ENCODE measurements at regions not wholly inside any gene's neighbourhood (a gene's known extent, or its start where the extent isn't known, plus 50 kb on each side); places are given as distances from the start of the nearest gene placed in this dataset.
"Not testable (repeated sequence)": the region's sequence is repeated elsewhere in the genome, so short reads cannot be mapped to it uniquely, and the experiment has no call there.

GRCh38 chrY:7701676-7702075 lies 790.1 kb upstream of the AMELY start:
- H3K27ac ChIP-seq = no peak overlapping the region
- DNase-seq (ENCODE audit: low read depth, low spot score) = no peak

GRCh38 chrY:7697506-7697905 lies 786.0 kb upstream of the AMELY start:
- DNase-seq (ENCODE audit: low read depth, low spot score) = no peak
- no peak overlapping the region for H3K27ac ChIP-seq

- H3K27ac ChIP-seq = no peak overlapping the region
- no peak for DNase-seq (ENCODE audit: low read depth, low spot score)
Measured at GRCh38 chrY:7692701-7693100, 781.1 kb upstream of the AMELY start.

GRCh38 chrY:7687086-7687485 lies 775.5 kb upstream of the AMELY start:
- no peak overlapping the region for H3K27ac ChIP-seq

GRCh38 chrY:7684546-7684945 lies 773.0 kb upstream of the AMELY start:
- no peak overlapping the region for H3K27ac ChIP-seq
- no peak for DNase-seq (ENCODE audit: low read depth, low spot score)

More at GRCh38 chrY:7687086-7687485, 775.5 kb upstream of the AMELY start:
- DNase-seq (ENCODE audit: low read depth, low spot score) = no peak

- DNase-seq (ENCODE audit: low read depth, low spot score) = no peak
- H3K27ac ChIP-seq = no peak overlapping the region
Measured at GRCh38 chrY:7682386-7682785, 770.8 kb upstream of the AMELY start.

GRCh38 chrY:7681426-7681825 lies 769.9 kb upstream of the AMELY start:
- H3K27ac ChIP-seq = no peak overlapping the region
- no peak for DNase-seq (ENCODE audit: low read depth, low spot score)

- DNase-seq (ENCODE audit: low read depth, low spot score) = no peak
- peak overlapping the region; percentile 73 for H3K27ac ChIP-seq
Measured at GRCh38 chrY:7674465-7674864, 762.9 kb upstream of the AMELY start.

- no peak for DNase-seq (ENCODE audit: low read depth, low spot score)
Measured at GRCh38 chrY:7672796-7673195, 761.2 kb upstream of the AMELY start.

GRCh38 chrY:7663261-7663660 lies 751.7 kb upstream of the AMELY start:
- peak; percentile 26 for DNase-seq (ENCODE audit: low read depth, low spot score)
- H3K27ac ChIP-seq = peak overlapping the region; percentile 39

More at GRCh38 chrY:7672796-7673195, 761.2 kb upstream of the AMELY start:
- no peak overlapping the region for H3K27ac ChIP-seq

GRCh38 chrY:7659047-7659446 lies 747.5 kb upstream of the AMELY start:
- no peak overlapping the region for H3K27ac ChIP-seq
- no peak for DNase-seq (ENCODE audit: low read depth, low spot score)

GRCh38 chrY:7656596-7656995 lies 745.0 kb upstream of the AMELY start:
- no peak for DNase-seq (ENCODE audit: low read depth, low spot score)

GRCh38 chrY:7654985-7655384 lies 743.4 kb upstream of the AMELY start:
- no peak for DNase-seq (ENCODE audit: low read depth, low spot score)
- H3K27ac ChIP-seq = no peak overlapping the region

More at GRCh38 chrY:7656596-7656995, 745.0 kb upstream of the AMELY start:
- no peak overlapping the region for H3K27ac ChIP-seq

- not testable (repeated sequence) for DNase-seq (ENCODE audit: low read depth, low spot score); H3K27ac ChIP-seq
Measured at GRCh38 chrY:7649866-7650265, 738.3 kb upstream of the AMELY start.
